Endothelial cell of umbilical vein (primary cell): ENCODE measurements at regions not wholly inside any gene's neighbourhood (a gene's known extent, or its start where the extent isn't known, plus 50 kb on each side); places are given as distances from the start of the nearest gene placed in this dataset.

ENCODE experiments used
- BruUV-seq: library from RNA; stranded (reverse); fragments of 400-500 nt; replicated peaks from 2 replicates; lab custom pipeline; 2021; lab: Mats Ljungman, UMichigan
- CTCF ChIA-PET: fragments of 300-600, 350-600 bp; sonication (Branson Sonifier 250); formaldehyde crosslinking; loops from one replicate; lab custom pipeline; 2021; ENCODE audit warnings: antibody characterized with exemption, inconsistent platforms; lab: Charles Lee
- POLR2A ChIA-PET: fragments of 300-600, 350-600 bp; sonication (Branson Sonifier 250); formaldehyde crosslinking; loops from one replicate; lab custom pipeline; 2021; ENCODE audit warnings: antibody characterized with exemption, inconsistent platforms; lab: Charles Lee
- DNase-seq: peaks from one replicate; pipeline ENCODE4 v3.0.0-alpha.2; 2011; ENCODE audit warnings: low read depth, low spot score
- FAIRE-seq: peaks from 2 replicates; lab custom pipeline; 2011; peaks lifted over from hg19 to GRCh38; lab: Jason Lieb, UNC
- H2AFZ ChIP-seq: 2 replicates; pipeline ENCODE4 v1.6.0; 2012; ENCODE audit warnings: low read depth, low read length, control low read depth, inconsistent platforms
- H3K27ac ChIP-seq: 2 replicates; pipeline ENCODE4 v1.5.1; 2011; ENCODE audit warnings: low read depth, mild to moderate bottlenecking, control low read depth, low read length, moderate library complexity; ENCODE audit not compliant: insufficient read depth
- H3K27me3 ChIP-seq, 2 experiments: 2 replicates each; pipeline versions ENCODE4 v1.6.0 to v1.6.1; 2011; ENCODE audit warnings: low read length in 2 of 2, mixed read lengths in 1 of 2; ENCODE audit not compliant: control insufficient read depth in 2 of 2, insufficient read depth in 2 of 2
- H3K36me3 ChIP-seq, 2 experiments: 2 replicates in 1 of 2; 3 replicates in 1 of 2; pipeline ENCODE4 v1.5.1; 2011; ENCODE audit warnings: low read length in 2 of 2, mild to moderate bottlenecking in 1 of 2, moderate library complexity in 1 of 2; ENCODE audit not compliant: control insufficient read depth in 2 of 2, insufficient read depth in 2 of 2; ENCODE audit errors: extremely low read depth in 1 of 2
- H3K4me1 ChIP-seq: 3 replicates; pipeline ENCODE4 v1.5.1; 2011; ENCODE audit warnings: mild to moderate bottlenecking, low read length; ENCODE audit not compliant: control insufficient read depth, insufficient read depth; ENCODE audit errors: extremely low read depth
- H3K4me2 ChIP-seq: 2 replicates; pipeline ENCODE4 v1.6.1; 2011; ENCODE audit warnings: low read length, control low read depth, mixed read lengths; ENCODE audit not compliant: insufficient read depth
- H3K4me3 ChIP-seq, 3 experiments: fragments of 200-600 bp in 1 of 3; sonication (generic), shearing (Covaris generic) in 1 of 3; replicated peaks in 1 of 3; 2 replicates each; pipeline ENCODE4 v1.5.1; 2011 to 2016; ENCODE audit warnings: control low read depth in 3 of 3, low read length in 3 of 3, mild to moderate bottlenecking in 2 of 3, inconsistent platforms in 1 of 3, low read depth in 1 of 3, moderate library complexity in 1 of 3; ENCODE audit not compliant: insufficient read depth in 1 of 3
- H3K79me2 ChIP-seq: 2 replicates; pipeline ENCODE4 v1.6.0; 2012; ENCODE audit warnings: low read length, inconsistent platforms; ENCODE audit not compliant: control insufficient read depth, insufficient read depth
- H3K9ac ChIP-seq: replicated peaks from 2 replicates; pipeline ENCODE3; 2011; ENCODE audit warnings: low read length, control low read depth; ENCODE audit not compliant: insufficient read depth; ENCODE audit errors: extremely low read depth
- H3K9me1 ChIP-seq: replicated peaks from 3 replicates; pipeline ENCODE4 v1.6.0; 2011; ENCODE audit warnings: mild to moderate bottlenecking, low read length; ENCODE audit not compliant: control insufficient read depth, insufficient read depth; ENCODE audit errors: extremely low read depth
- H3K9me3 ChIP-seq: replicated peaks from 2 replicates; pipeline ENCODE4 v1.5.1; 2012; ENCODE audit warnings: low read length, inconsistent platforms; ENCODE audit not compliant: control insufficient read depth, insufficient read depth
- H4K20me1 ChIP-seq: replicated peaks from 2 replicates; pipeline ENCODE3; 2011; ENCODE audit warnings: mild to moderate bottlenecking, low read length; ENCODE audit not compliant: control insufficient read depth, insufficient read depth; ENCODE audit errors: extremely low read depth
- CTCF ChIP-seq, 2 donors: IDR thresholded peaks; 1 replicate in 1 of 2; 2 replicates in 1 of 2; pipeline ENCODE4 v1.5.1; 2011; ENCODE audit warnings: low read length in 2 of 2, mild to moderate bottlenecking in 2 of 2, moderate library complexity in 2 of 2, control low read depth in 1 of 2, inconsistent platforms in 1 of 2, low read depth in 1 of 2; ENCODE audit not compliant: insufficient read depth in 1 of 2; ENCODE audit errors: extremely low read depth in 1 of 2
- EZH2 ChIP-seq: IDR thresholded peaks from 2 replicates; pipeline ENCODE4 v1.6.1; 2012; ENCODE audit warnings: borderline replicate concordance, low read depth, mild to moderate bottlenecking, moderate library complexity, low read length, inconsistent platforms; ENCODE audit not compliant: severe bottlenecking
- FOS ChIP-seq: IDR thresholded peaks from 2 replicates; pipeline ENCODE4 v1.6.1; 2011; ENCODE audit warnings: mild to moderate bottlenecking, low read length, moderate library complexity, borderline replicate concordance; ENCODE audit not compliant: insufficient read depth
- GATA2 ChIP-seq: IDR thresholded peaks from 2 replicates; pipeline ENCODE4 v1.7.0; 2011; ENCODE audit warnings: low read depth, mild to moderate bottlenecking, moderate library complexity, mixed read lengths, low read length; ENCODE audit not compliant: insufficient read length, insufficient read depth
- JUN ChIP-seq: IDR thresholded peaks from 2 replicates; pipeline ENCODE4 v1.6.1; 2011; ENCODE audit warnings: borderline replicate concordance, low read depth; ENCODE audit not compliant: insufficient read length, insufficient read depth
- MAX ChIP-seq: IDR thresholded peaks from 2 replicates; pipeline ENCODE4 v1.6.1; 2011; ENCODE audit not compliant: insufficient read depth, insufficient read length
- MYC ChIP-seq: IDR thresholded peaks from one replicate; pipeline ENCODE4 v1.6.1; 2011; ENCODE audit warnings: mild to moderate bottlenecking, low read depth, low read length
- POLR2A ChIP-seq: IDR thresholded peaks from 2 replicates; pipeline ENCODE4 v1.6.1; 2012; ENCODE audit warnings: low read depth, mild to moderate bottlenecking, control low read depth, low read length
- POLR2AphosphoS5 ChIP-seq: IDR thresholded peaks from 2 replicates; pipeline ENCODE4 v1.6.1; 2012; ENCODE audit warnings: low read depth, mild to moderate bottlenecking, control low read depth, low read length, moderate library complexity; ENCODE audit not compliant: insufficient read depth
- dilution Hi-C: fragments of 300-500 bp; cut with MboI; formaldehyde crosslinking; loops from one replicate; pipeline ENCODE4 v1.15.0; 2019; ENCODE audit warnings: low sequenced_read_pairs; ENCODE audit not compliant: extremely low pct_ligation_motif_present
- intact Hi-C: fragments of 100-400 bp; cut with micrococcal nuclease; formaldehyde crosslinking; loops from one replicate; pipeline ENCODE4 v1.10.0; 2022

DNA sequence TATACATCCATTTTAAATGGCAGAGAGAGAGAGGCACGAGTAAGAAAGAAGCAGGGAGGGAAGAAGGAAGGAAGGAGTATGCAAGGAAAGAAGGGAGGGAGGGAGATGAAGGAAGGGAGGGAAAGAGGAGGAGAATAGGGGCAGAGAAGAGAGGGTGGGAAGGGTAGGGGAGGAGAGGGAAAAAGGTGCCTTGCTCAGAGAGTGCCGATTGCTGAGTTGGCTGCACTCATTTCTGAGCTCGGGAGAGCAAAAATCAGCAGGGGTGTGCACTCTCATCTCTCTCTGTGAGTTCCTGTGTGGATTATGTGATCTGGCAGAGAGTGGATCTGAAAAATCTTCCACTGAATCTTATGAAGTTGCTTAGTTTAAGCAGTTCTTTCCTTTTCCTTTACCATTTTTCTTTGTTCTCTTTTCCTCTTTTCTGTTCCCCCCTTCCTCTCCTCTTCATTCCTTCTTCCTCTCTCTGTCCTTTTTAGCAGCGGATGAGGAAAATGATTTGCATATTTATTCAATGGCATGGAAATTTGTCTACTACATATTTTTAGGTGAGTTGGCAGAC is 108.7 kb downstream of the PERP start:
- H3K9me1 ChIP-seq = no peaks in the 10 kb centered on the region
- dilution Hi-C loops = no loop called here
- H3K4me3 ChIP-seq = no peak overlapping the region
- ChIA-PET POLR2A (no interaction called here), CTCF (no interaction called here)
- H3K27ac ChIP-seq = no peak overlapping the region
- H3K9ac ChIP-seq = no peak overlapping the region
- no peak for DNase-seq
- H3K9me3 ChIP-seq = no peaks in the 10 kb centered on the region
- H3K4me2 ChIP-seq = no peak overlapping the region
- no peak for FAIRE-seq
- H2AFZ ChIP-seq = no peak overlapping the region
- no peaks in the 10 kb centered on the region for H3K79me2 ChIP-seq
- H4K20me1 ChIP-seq = no peaks in the 10 kb centered on the region
- TF ChIP-seq JUN = no peak
- TF ChIP-seq CTCF (IDR thresholded peaks at IDR 0.05; ENCODE audit: extremely low read depth in 1 of 2, insufficient read depth in 1 of 2, low read depth in 1 of 2, low read length in 2 of 2) = no peak
- TF ChIP-seq GATA2 = no peak
- TF ChIP-seq POLR2AphosphoS5 = no peak
- TF ChIP-seq EZH2 = no peak
- no peak for TF ChIP-seq FOS
- no peak for TF ChIP-seq MAX
- TF ChIP-seq MYC = no peak
- TF ChIP-seq POLR2A = no peak
- H3K27me3 ChIP-seq = no peaks in the 10 kb centered on the region
- BruUV-seq = no TSS peak
- H3K36me3 ChIP-seq = no peaks in the 10 kb centered on the region
- intact Hi-C loops = no loop called here
- no peaks in the 10 kb centered on the region for H3K4me1 ChIP-seq
